ENCODE measurements at regions not wholly inside any gene's neighbourhood (a gene's known extent, or its start where the extent isn't known, plus 50 kb on each side); places are given as distances from the start of the nearest gene placed in this dataset.

GRCh38 chr2:176639016-176639343, 369.7 kb downstream of the MTX2 start:
- no peak for TF ChIP-seq POLR2A (IDR thresholded peaks at IDR 0.05)
- TF ChIP-seq POLR2AphosphoS5 (IDR thresholded peaks at IDR 0.05): no peak
- TF ChIP-seq EP300 (IDR thresholded peaks at IDR 0.05): no peak
- no peak for TF ChIP-seq CTCF (IDR thresholded peaks at IDR 0.05)
- intact Hi-C loops (cut with DNase I; ENCODE audit: low total_unique reads): no loop called here
- no peaks in the 10 kb centered on the region for H3K9me3 ChIP-seq
- no peaks in the 10 kb centered on the region for H3K36me3 ChIP-seq
- H3K4me3 ChIP-seq: no peak overlapping the region
- peaks cover 4 to 11% (median 9%) of the 10 kb centered on the region in 4 donors for H3K4me1 ChIP-seq
- 64 to 81% (median 73%) methylated on average over 7 of the region's 7 CpGs for WGBS, 5 donors
- DNase-seq: no peak
- H3K27me3 ChIP-seq: peaks cover 0 to 95% (median 57%) of the 10 kb centered on the region in 3 donors
- H3K27ac ChIP-seq: no peak overlapping the region

GRCh38 chr2:176639671-176640070, 370.4 kb downstream of the MTX2 start:
- Histone ChIP-seq H3K4me3 (no peak overlapping the region), H3K9me3 (no peaks in the 10 kb centered on the region), H3K36me3 (no peaks in the 10 kb centered on the region), H3K27me3 (peaks cover 0 to 95% (median 53%) of the 10 kb centered on the region in 3 donors), H3K27ac (no peak overlapping the region), H3K4me1 (peaks cover 4 to 11% (median 9%) of the 10 kb centered on the region in 4 donors)
- 37 to 55% (median 38%) methylated on average over 5 of the region's 5 CpGs for WGBS, 5 donors
- TF ChIP-seq POLR2AphosphoS5 (IDR thresholded peaks at IDR 0.05) (no peak), CTCF (IDR thresholded peaks at IDR 0.05) (no peak), EP300 (IDR thresholded peaks at IDR 0.05) (no peak), POLR2A (IDR thresholded peaks at IDR 0.05) (no peak)
- no peak for DNase-seq
- intact Hi-C loops (cut with DNase I; ENCODE audit: low total_unique reads): loop anchor here (5.0 kb wide), 1 partner anchor 497 kb away; no protein-coding TSS in a partner anchor

- intact Hi-C loops (cut with DNase I; ENCODE audit: low total_unique reads): loop anchor here (5.0 kb wide), 1 partner anchor 499 kb away; no protein-coding TSS in a partner anchor
- no peak overlapping the region for H3K27ac ChIP-seq
- 84 to 94% (median 88%) methylated on average over 2 of the region's 2 CpGs for WGBS, 5 donors
- H3K27me3 ChIP-seq: peaks cover 0 to 97% (median 56%) of the 10 kb centered on the region in 3 donors
- DNase-seq: no peak
- no peaks in the 10 kb centered on the region for H3K9me3 ChIP-seq
- peaks cover 4 to 11% (median 9%) of the 10 kb centered on the region in 4 donors for H3K4me1 ChIP-seq
- H3K36me3 ChIP-seq: no peaks in the 10 kb centered on the region
- no peak for TF ChIP-seq EP300 (IDR thresholded peaks at IDR 0.05)
- TF ChIP-seq POLR2A (IDR thresholded peaks at IDR 0.05): no peak
- TF ChIP-seq POLR2AphosphoS5 (IDR thresholded peaks at IDR 0.05): no peak
- TF ChIP-seq CTCF (IDR thresholded peaks at IDR 0.05): no peak
- H3K4me3 ChIP-seq: no peak overlapping the region
Measured at GRCh38 chr2:176641436-176641835, 372.2 kb downstream of the MTX2 start.

GRCh38 chr2:176642074-176642473, 372.8 kb downstream of the MTX2 start:
- 56 to 70% (median 66%) methylated on average over 4 of the region's 4 CpGs for WGBS, 5 donors
- H3K27me3 ChIP-seq: peaks cover 0 to 97% (median 56%) of the 10 kb centered on the region in 3 donors
- TF ChIP-seq EP300 (IDR thresholded peaks at IDR 0.05) (no peak), POLR2AphosphoS5 (IDR thresholded peaks at IDR 0.05) (no peak), POLR2A (IDR thresholded peaks at IDR 0.05) (no peak), CTCF (IDR thresholded peaks at IDR 0.05) (no peak)
- no peak overlapping the region for H3K27ac ChIP-seq
- no peak overlapping the region for H3K4me3 ChIP-seq
- peaks cover 4 to 11% (median 9%) of the 10 kb centered on the region in 4 donors for H3K4me1 ChIP-seq
- no peaks in the 10 kb centered on the region for H3K9me3 ChIP-seq
- no peak for DNase-seq
- no peaks in the 10 kb centered on the region for H3K36me3 ChIP-seq
- intact Hi-C loops (cut with DNase I; ENCODE audit: low total_unique reads): loop anchor here (5.0 kb wide), 1 partner anchor 500 kb away; no protein-coding TSS in a partner anchor

Measured in stomach (tissue), 8 donors.